ENCODE measurements at regions not wholly inside any gene's neighbourhood (a gene's known extent, or its start where the extent isn't known, plus 50 kb on each side); places are given as distances from the start of the nearest gene placed in this dataset.

DNA sequence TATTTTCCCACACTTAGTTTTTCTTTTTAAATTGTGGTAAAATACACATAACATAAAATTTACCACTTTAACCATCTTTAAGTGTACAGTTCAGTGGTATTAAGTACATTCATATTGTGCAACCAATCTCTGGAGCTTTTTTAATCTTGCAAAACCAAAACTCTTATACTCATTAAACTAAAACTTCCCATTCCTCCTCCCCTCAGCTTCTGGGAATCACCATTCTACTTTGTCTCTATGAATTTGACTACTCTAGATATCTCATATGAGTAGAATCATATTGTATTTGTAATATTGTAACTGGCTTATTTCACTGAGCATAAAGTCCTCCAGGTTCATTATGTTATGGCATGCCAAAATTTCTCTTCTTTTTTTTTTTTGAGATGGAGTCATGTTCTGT lies 86.4 kb upstream of the JAZF1 start:
- H3K9me3 ChIP-seq (ENCODE audit: low read length): no peaks in the 10 kb centered on the region
- no peak overlapping the region for H2AFZ ChIP-seq (ENCODE audit: low read length)
- no peak for DNase-seq (ENCODE audit: low spot score)
- no peaks in the 10 kb centered on the region for H4K20me1 ChIP-seq (ENCODE audit: insufficient read depth, low read length)
- H3K36me3 ChIP-seq (ENCODE audit: insufficient read depth, low read length): no peaks in the 10 kb centered on the region
- no peak overlapping the region for H3K27ac ChIP-seq (ENCODE audit: low read depth, low read length, poor library complexity, severe bottlenecking)
- H3K4me3 ChIP-seq (ENCODE audit: low read depth, low read length, poor library complexity, severe bottlenecking): no peak overlapping the region
- TF ChIP-seq EZH2phosphoT487 (IDR thresholded peaks at IDR 0.05; ENCODE audit: borderline replicate concordance, low read depth, low read length): no peak
- TF ChIP-seq, protein P1, sequence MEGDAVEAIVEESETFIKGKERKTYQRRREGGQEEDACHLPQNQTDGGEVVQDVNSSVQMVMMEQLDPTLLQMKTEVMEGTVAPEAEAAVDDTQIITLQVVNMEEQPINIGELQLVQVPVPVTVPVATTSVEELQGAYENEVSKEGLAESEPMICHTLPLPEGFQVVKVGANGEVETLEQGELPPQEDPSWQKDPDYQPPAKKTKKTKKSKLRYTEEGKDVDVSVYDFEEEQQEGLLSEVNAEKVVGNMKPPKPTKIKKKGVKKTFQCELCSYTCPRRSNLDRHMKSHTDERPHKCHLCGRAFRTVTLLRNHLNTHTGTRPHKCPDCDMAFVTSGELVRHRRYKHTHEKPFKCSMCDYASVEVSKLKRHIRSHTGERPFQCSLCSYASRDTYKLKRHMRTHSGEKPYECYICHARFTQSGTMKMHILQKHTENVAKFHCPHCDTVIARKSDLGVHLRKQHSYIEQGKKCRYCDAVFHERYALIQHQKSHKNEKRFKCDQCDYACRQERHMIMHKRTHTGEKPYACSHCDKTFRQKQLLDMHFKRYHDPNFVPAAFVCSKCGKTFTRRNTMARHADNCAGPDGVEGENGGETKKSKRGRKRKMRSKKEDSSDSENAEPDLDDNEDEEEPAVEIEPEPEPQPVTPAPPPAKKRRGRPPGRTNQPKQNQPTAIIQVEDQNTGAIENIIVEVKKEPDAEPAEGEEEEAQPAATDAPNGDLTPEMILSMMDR (conservative IDR thresholded peaks at IDR 0.05; ENCODE audit: low read length): no peak
- ChIA-PET POLR2A (interaction anchor here (0.6 to 0.7 kb wide), 2 partner anchors 55 to 523 kb away, joined by 3 read pairs; no protein-coding TSS in a partner anchor), CTCF (ENCODE audit: unreplicated experiment) (no interaction called here)
- BruUV-seq (replicated peaks): no TSS peak
- H3K79me2 ChIP-seq (ENCODE audit: insufficient read depth, low read depth, low read length): no peaks in the 10 kb centered on the region
- no peaks in the 10 kb centered on the region for H3K9me2 ChIP-seq (ENCODE audit: insufficient read depth, low read length)
- peaks cover 10% of the 10 kb centered on the region for H3K4me1 ChIP-seq (ENCODE audit: insufficient read depth, low read length, poor library complexity, severe bottlenecking)
- intact Hi-C loops (cut with micrococcal nuclease; ENCODE audit: unreplicated experiment): no loop called here
- no peak overlapping the region for H3K4me2 ChIP-seq (ENCODE audit: low read length)

DNA sequence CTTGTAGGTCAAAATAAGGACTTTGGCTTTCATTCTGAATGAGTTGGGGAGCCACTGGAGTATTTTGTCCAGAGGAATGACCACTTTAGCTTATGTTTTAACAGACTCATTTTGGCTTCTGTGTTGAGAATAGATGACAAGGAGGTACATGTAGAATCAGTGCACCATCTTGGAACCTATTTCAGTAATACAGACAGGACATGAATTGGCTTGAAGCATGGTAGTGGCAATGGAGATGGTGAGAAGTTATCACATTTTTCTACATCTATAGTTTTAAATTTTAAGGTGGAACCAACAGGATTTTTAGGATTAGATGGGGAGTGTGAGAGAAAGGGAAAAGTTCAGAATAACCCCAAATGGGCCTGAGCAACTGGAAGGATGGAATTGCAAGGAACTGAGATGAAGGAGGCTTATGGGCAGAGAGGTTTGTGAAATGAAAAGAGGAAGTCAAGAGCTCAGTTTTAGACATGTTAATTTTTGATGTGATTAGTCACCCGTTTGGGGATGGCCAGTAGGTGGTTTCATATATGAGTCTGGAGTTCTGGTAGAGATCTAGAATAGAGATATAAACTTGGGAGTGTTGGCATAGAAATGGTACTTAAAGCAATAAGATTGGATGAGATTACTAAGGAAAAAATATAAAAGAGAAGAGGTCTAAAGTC lies 89.2 kb upstream of the JAZF1 start:
- H3K79me2 ChIP-seq (ENCODE audit: insufficient read depth, low read depth, low read length): no peaks in the 10 kb centered on the region
- intact Hi-C loops (cut with micrococcal nuclease; ENCODE audit: unreplicated experiment): loop anchor here (5.0 kb wide), 2 partner anchors 88 to 128 kb away; partner anchors contain the start of gene JAZF1
- no TSS peak for BruUV-seq (replicated peaks)
- TF ChIP-seq, protein P1 (conservative IDR thresholded peaks at IDR 0.05; ENCODE audit: low read length): no peak
- no peak for TF ChIP-seq EZH2phosphoT487 (IDR thresholded peaks at IDR 0.05; ENCODE audit: borderline replicate concordance, low read depth, low read length)
- H3K27ac ChIP-seq (ENCODE audit: low read depth, low read length, poor library complexity, severe bottlenecking): no peak overlapping the region
- H3K4me1 ChIP-seq (ENCODE audit: insufficient read depth, low read length, poor library complexity, severe bottlenecking): peaks cover 10% of the 10 kb centered on the region
- no peaks in the 10 kb centered on the region for H3K36me3 ChIP-seq (ENCODE audit: insufficient read depth, low read length)
- H3K4me2 ChIP-seq (ENCODE audit: low read length): peak overlapping the region; percentile 27; the same call in 1 of the 2 replicates
- no peaks in the 10 kb centered on the region for H3K9me2 ChIP-seq (ENCODE audit: insufficient read depth, low read length)
- peaks cover 5% of the 10 kb centered on the region; the same call in 1 of the 2 replicates for H3K9me3 ChIP-seq (ENCODE audit: low read length)
- DNase-seq (ENCODE audit: low spot score): peak; percentile 25
- H2AFZ ChIP-seq (ENCODE audit: low read length): 0 out of 2 replicates have a peak overlapping the region, but pooled peaks have one; percentile 18
- H3K4me3 ChIP-seq (ENCODE audit: low read depth, low read length, poor library complexity, severe bottlenecking): no peak overlapping the region
- H4K20me1 ChIP-seq (ENCODE audit: insufficient read depth, low read length): no peaks in the 10 kb centered on the region
- ChIA-PET POLR2A (no interaction called here), CTCF (ENCODE audit: unreplicated experiment) (no interaction called here)

DNA sequence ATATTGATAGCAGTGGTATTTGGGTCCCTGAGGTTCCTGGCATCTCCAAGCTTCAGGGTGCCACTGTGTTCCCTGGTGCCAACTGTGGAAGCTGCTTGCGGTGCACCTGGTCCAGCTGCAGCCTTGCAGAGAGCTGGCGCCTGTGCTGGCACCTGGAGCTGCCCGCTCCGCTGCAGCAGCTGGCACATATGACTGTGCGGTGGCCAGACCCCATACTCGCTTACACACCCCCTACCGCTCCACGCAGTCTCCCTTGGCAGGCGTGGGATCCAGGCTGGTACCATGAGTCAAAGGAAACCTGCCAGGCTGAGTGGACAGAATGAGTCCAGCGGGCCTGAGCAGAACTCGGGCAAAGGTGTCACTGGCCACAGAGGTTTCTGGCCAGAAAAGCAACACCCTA lies 89.9 kb upstream of the JAZF1 start:
- intact Hi-C loops (cut with micrococcal nuclease; ENCODE audit: unreplicated experiment): loop anchor here (5.0 kb wide), 2 partner anchors 88 to 128 kb away; partner anchors contain the start of gene JAZF1
- Histone ChIP-seq H3K4me1 (ENCODE audit: insufficient read depth, low read length, poor library complexity, severe bottlenecking) (peaks cover 10% of the 10 kb centered on the region), H3K27ac (ENCODE audit: low read depth, low read length, poor library complexity, severe bottlenecking) (no peak overlapping the region), H3K4me3 (ENCODE audit: low read depth, low read length, poor library complexity, severe bottlenecking) (no peak overlapping the region), H3K4me2 (ENCODE audit: low read length) (no peak overlapping the region), H2AFZ (ENCODE audit: low read length) (no peak overlapping the region), H4K20me1 (ENCODE audit: insufficient read depth, low read length) (no peaks in the 10 kb centered on the region), H3K36me3 (ENCODE audit: insufficient read depth, low read length) (no peaks in the 10 kb centered on the region), H3K79me2 (ENCODE audit: insufficient read depth, low read depth, low read length) (no peaks in the 10 kb centered on the region), H3K9me3 (ENCODE audit: low read length) (peaks cover 5% of the 10 kb centered on the region; the same call in 1 of the 2 replicates), H3K9me2 (ENCODE audit: insufficient read depth, low read length) (no peaks in the 10 kb centered on the region)
- no peak for DNase-seq (ENCODE audit: low spot score)
- POLR2A ChIA-PET: no interaction called here
- BruUV-seq (replicated peaks): no TSS peak
- no peak for TF ChIP-seq EZH2phosphoT487 (IDR thresholded peaks at IDR 0.05; ENCODE audit: borderline replicate concordance, low read depth, low read length)
- TF ChIP-seq, protein P1 (conservative IDR thresholded peaks at IDR 0.05; ENCODE audit: low read length): no peak
- CTCF ChIA-PET (ENCODE audit: unreplicated experiment): no interaction called here

Data from OCI-LY7 (cell line).